ENCODE measurements at regions not wholly inside any gene's neighbourhood (a gene's known extent, or its start where the extent isn't known, plus 50 kb on each side); places are given as distances from the start of the nearest gene placed in this dataset.

- no peak for TF ChIP-seq CTCF (IDR thresholded peaks at IDR 0.05)
- Mint-ChIP-seq H3K27me3 (ENCODE audit: low read depth) (no peaks in the 10 kb centered on the region), H3K27ac (ENCODE audit: unreplicated experiment) (no peak overlapping the region)
Observed at GRCh38 chr1:102084771-102085535, 88.2 kb upstream of the OLFM3 start.

GRCh38 chr1:102083192-102083591 lies 86.5 kb upstream of the OLFM3 start:
- no peaks in the 10 kb centered on the region for H3K36me3 Mint-ChIP-seq (ENCODE audit: low read depth)
- no peaks in the 10 kb centered on the region for H3K27me3 Mint-ChIP-seq (ENCODE audit: low read depth)
- no peak overlapping the region for H3K4me3 Mint-ChIP-seq (ENCODE audit: unreplicated experiment)
- peaks cover 13% of the 10 kb centered on the region for H3K9me3 Mint-ChIP-seq (ENCODE audit: low read depth)
- DNase-seq (ENCODE audit: low spot score), result no peak
- H3K4me1 Mint-ChIP-seq (ENCODE audit: low read depth), result no peaks in the 10 kb centered on the region
- H3K27ac Mint-ChIP-seq (ENCODE audit: unreplicated experiment), result no peak overlapping the region
- no peak for TF ChIP-seq CTCF (IDR thresholded peaks at IDR 0.05)

More at GRCh38 chr1:102084771-102085535, 88.2 kb upstream of the OLFM3 start:
- Mint-ChIP-seq H3K36me3 (ENCODE audit: low read depth) (no peaks in the 10 kb centered on the region), H3K9me3 (ENCODE audit: low read depth) (peaks cover 13% of the 10 kb centered on the region), H3K4me3 (ENCODE audit: unreplicated experiment) (no peak overlapping the region), H3K4me1 (ENCODE audit: low read depth) (no peaks in the 10 kb centered on the region)
- no peak for DNase-seq (ENCODE audit: low spot score)

- H3K36me3 Mint-ChIP-seq (ENCODE audit: low read depth), result no peaks in the 10 kb centered on the region
Observed at GRCh38 chr1:102074874-102075273, 78.1 kb upstream of the OLFM3 start.

GRCh38 chr1:102071451-102071850 lies 74.7 kb upstream of the OLFM3 start:
- no peak overlapping the region for H3K4me3 Mint-ChIP-seq (ENCODE audit: unreplicated experiment)
- no peaks in the 10 kb centered on the region for H3K27me3 Mint-ChIP-seq (ENCODE audit: low read depth)
- no peak for TF ChIP-seq CTCF (IDR thresholded peaks at IDR 0.05)
- no peak overlapping the region for H3K27ac Mint-ChIP-seq (ENCODE audit: unreplicated experiment)
- H3K4me1 Mint-ChIP-seq (ENCODE audit: low read depth), result no peaks in the 10 kb centered on the region
- H3K9me3 Mint-ChIP-seq (ENCODE audit: low read depth), result peaks cover 13% of the 10 kb centered on the region
- no peaks in the 10 kb centered on the region for H3K36me3 Mint-ChIP-seq (ENCODE audit: low read depth)
- DNase-seq (ENCODE audit: low spot score), result no peak

More at GRCh38 chr1:102074874-102075273, 78.1 kb upstream of the OLFM3 start:
- no peak for TF ChIP-seq CTCF (IDR thresholded peaks at IDR 0.05)
- DNase-seq (ENCODE audit: low spot score), result no peak
- no peaks in the 10 kb centered on the region for H3K9me3 Mint-ChIP-seq (ENCODE audit: low read depth)
- no peak overlapping the region for H3K4me3 Mint-ChIP-seq (ENCODE audit: unreplicated experiment)
- H3K4me1 Mint-ChIP-seq (ENCODE audit: low read depth), result no peaks in the 10 kb centered on the region
- H3K27ac Mint-ChIP-seq (ENCODE audit: unreplicated experiment), result no peak overlapping the region
- peaks cover 1% of the 10 kb centered on the region for H3K27me3 Mint-ChIP-seq (ENCODE audit: low read depth)

- no peak overlapping the region for H3K27ac Mint-ChIP-seq (ENCODE audit: unreplicated experiment)
- H3K27me3 Mint-ChIP-seq (ENCODE audit: low read depth), result peaks cover 4% of the 10 kb centered on the region
- no peak for DNase-seq (ENCODE audit: low spot score)
- no peak for TF ChIP-seq CTCF (IDR thresholded peaks at IDR 0.05)
- no peak overlapping the region for H3K4me3 Mint-ChIP-seq (ENCODE audit: unreplicated experiment)
- no peaks in the 10 kb centered on the region for H3K9me3 Mint-ChIP-seq (ENCODE audit: low read depth)
- H3K4me1 Mint-ChIP-seq (ENCODE audit: low read depth), result no peaks in the 10 kb centered on the region
- no peaks in the 10 kb centered on the region for H3K36me3 Mint-ChIP-seq (ENCODE audit: low read depth)
Observed at GRCh38 chr1:102050556-102050955, 53.8 kb upstream of the OLFM3 start.
